ENCODE measurements at regions not wholly inside any gene's neighbourhood (a gene's known extent, or its start where the extent isn't known, plus 50 kb on each side); places are given as distances from the start of the nearest gene placed in this dataset.

DNA sequence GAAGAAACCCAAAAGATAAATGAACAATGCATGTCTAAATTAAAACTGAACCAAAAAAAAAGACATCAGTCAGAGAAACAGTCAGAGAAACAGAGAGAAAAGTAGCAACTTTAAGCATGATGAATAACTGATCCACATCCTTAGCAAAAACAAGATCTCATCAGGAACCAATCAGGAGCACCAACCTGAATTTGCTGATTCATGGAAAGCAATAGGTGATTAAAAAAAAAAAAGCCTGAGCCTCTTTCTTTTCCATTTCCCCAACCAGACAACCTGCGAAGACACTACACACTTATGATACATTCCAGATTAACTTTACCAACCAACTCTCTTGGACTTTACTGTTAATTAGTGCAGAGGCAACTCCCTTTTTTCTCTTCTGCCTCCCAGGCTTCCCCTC, 112.7 kb upstream of the TAS2R1 start:
- TF ChIP-seq ESRRG (CRISPR knock-in tag; IDR thresholded peaks at IDR 0.05): no peak
- TF ChIP-seq ARNTL (CRISPR knock-in tag; IDR thresholded peaks at IDR 0.05; ENCODE audit: borderline replicate concordance, low read depth): no peak
- TF ChIP-seq, protein P1, sequence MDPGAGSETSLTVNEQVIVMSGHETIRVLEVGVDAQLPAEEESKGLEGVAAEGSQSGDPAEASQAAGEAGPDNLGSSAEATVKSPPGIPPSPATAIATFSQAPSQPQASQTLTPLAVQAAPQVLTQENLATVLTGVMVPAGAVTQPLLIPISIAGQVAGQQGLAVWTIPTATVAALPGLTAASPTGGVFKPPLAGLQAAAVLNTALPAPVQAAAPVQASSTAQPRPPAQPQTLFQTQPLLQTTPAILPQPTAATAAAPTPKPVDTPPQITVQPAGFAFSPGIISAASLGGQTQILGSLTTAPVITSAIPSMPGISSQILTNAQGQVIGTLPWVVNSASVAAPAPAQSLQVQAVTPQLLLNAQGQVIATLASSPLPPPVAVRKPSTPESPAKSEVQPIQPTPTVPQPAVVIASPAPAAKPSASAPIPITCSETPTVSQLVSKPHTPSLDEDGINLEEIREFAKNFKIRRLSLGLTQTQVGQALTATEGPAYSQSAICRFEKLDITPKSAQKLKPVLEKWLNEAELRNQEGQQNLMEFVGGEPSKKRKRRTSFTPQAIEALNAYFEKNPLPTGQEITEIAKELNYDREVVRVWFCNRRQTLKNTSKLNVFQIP (CRISPR knock-in tag; IDR thresholded peaks at IDR 0.05; ENCODE audit: borderline replicate concordance, low read depth): no peak
- TF ChIP-seq ISL1 (CRISPR knock-in tag; IDR thresholded peaks at IDR 0.05): no peak
- no peak for TF ChIP-seq ZNF8 (CRISPR knock-in tag; IDR thresholded peaks at IDR 0.05)
- no peak for TF ChIP-seq RARB (CRISPR knock-in tag; IDR thresholded peaks at IDR 0.05)
- TF ChIP-seq ZNF565 (CRISPR knock-in tag; conservative IDR thresholded peaks at IDR 0.05; ENCODE audit: low read depth): no peak
- TF ChIP-seq, protein P2, sequence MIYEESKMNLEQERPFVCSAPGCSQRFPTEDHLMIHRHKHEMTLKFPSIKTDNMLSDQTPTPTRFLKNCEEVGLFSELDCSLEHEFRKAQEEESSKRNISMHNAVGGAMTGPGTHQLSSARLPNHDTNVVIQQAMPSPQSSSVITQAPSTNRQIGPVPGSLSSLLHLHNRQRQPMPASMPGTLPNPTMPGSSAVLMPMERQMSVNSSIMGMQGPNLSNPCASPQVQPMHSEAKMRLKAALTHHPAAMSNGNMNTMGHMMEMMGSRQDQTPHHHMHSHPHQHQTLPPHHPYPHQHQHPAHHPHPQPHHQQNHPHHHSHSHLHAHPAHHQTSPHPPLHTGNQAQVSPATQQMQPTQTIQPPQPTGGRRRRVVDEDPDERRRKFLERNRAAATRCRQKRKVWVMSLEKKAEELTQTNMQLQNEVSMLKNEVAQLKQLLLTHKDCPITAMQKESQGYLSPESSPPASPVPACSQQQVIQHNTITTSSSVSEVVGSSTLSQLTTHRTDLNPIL (CRISPR knock-in tag; IDR thresholded peaks at IDR 0.05; ENCODE audit: low read depth): no peak
- no peak for TF ChIP-seq CSDC2 (CRISPR knock-in tag; IDR thresholded peaks at IDR 0.05)
- no peak for ATAC-seq

DNA sequence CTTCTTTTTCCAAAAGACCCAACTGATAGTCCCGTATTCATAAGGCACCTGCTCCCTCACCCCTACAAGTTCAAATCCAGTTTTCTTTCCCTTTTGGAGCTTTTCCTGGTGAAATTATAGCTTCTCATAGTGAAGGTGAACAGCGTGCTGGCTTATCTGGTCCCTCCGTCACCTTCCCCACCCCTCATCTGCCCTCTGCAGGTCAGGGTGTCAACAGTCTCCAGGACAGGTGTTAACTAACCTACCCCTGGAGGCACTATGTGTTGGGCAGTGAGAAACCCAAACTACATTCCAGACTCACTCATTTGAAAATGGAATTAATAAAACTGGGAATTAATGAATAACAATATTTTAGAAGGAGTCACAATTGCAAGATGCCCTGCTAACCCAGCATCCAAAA, 109.0 kb upstream of the TAS2R1 start:
- no peak for ATAC-seq
- TF ChIP-seq, protein P2 (CRISPR knock-in tag; IDR thresholded peaks at IDR 0.05; ENCODE audit: low read depth): no peak
- TF ChIP-seq ZNF70 (CRISPR knock-in tag; IDR thresholded peaks at IDR 0.05) (no peak), TOX (CRISPR knock-in tag; IDR thresholded peaks at IDR 0.05; ENCODE audit: borderline replicate concordance) (no peak)
- TF ChIP-seq, protein P3, sequence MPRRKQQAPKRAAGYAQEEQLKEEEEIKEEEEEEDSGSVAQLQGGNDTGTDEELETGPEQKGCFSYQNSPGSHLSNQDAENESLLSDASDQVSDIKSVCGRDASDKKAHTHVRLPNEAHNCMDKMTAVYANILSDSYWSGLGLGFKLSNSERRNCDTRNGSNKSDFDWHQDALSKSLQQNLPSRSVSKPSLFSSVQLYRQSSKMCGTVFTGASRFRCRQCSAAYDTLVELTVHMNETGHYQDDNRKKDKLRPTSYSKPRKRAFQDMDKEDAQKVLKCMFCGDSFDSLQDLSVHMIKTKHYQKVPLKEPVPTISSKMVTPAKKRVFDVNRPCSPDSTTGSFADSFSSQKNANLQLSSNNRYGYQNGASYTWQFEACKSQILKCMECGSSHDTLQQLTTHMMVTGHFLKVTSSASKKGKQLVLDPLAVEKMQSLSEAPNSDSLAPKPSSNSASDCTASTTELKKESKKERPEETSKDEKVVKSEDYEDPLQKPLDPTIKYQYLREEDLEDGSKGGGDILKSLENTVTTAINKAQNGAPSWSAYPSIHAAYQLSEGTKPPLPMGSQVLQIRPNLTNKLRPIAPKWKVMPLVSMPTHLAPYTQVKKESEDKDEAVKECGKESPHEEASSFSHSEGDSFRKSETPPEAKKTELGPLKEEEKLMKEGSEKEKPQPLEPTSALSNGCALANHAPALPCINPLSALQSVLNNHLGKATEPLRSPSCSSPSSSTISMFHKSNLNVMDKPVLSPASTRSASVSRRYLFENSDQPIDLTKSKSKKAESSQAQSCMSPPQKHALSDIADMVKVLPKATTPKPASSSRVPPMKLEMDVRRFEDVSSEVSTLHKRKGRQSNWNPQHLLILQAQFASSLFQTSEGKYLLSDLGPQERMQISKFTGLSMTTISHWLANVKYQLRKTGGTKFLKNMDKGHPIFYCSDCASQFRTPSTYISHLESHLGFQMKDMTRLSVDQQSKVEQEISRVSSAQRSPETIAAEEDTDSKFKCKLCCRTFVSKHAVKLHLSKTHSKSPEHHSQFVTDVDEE (CRISPR knock-in tag; IDR thresholded peaks at IDR 0.05): no peak
- TF ChIP-seq, protein P1 (CRISPR knock-in tag; IDR thresholded peaks at IDR 0.05; ENCODE audit: borderline replicate concordance, low read depth): no peak

DNA sequence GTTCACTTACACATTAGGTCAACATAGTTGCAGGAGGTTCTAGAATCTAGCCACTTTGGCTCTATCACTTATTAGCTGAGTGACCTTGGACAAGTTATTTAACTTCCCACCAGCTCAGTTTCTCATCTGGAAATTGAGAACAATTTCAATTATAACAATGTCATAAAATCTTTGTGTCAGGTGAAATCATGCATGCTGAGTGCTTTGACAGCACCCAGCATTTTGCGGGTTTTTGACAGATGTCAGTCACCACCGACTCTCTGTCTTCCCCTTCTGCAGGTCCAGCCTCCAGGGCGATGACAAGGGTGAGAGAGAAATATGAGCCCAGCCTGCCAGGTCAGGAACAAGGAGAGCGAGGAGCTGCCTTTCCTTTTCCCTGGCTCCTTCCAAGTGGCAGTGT, 107.1 kb upstream of the TAS2R1 start:
- no peak for ATAC-seq
- TF ChIP-seq ESRRG (CRISPR knock-in tag; IDR thresholded peaks at IDR 0.05) (no peak), ZFP3 (CRISPR knock-in tag; IDR thresholded peaks at IDR 0.05) (no peak), TCF4 (CRISPR knock-in tag; IDR thresholded peaks at IDR 0.05; ENCODE audit: borderline replicate concordance) (no peak), ZNF8 (CRISPR knock-in tag; IDR thresholded peaks at IDR 0.05) (no peak), GLIS3 (CRISPR knock-in tag; IDR thresholded peaks at IDR 0.05) (no peak), PPARA (CRISPR knock-in tag; IDR thresholded peaks at IDR 0.05; ENCODE audit: borderline replicate concordance) (no peak), BACH2 (CRISPR knock-in tag; IDR thresholded peaks at IDR 0.05; ENCODE audit: borderline replicate concordance) (no peak), TOX (CRISPR knock-in tag; IDR thresholded peaks at IDR 0.05; ENCODE audit: borderline replicate concordance) (no peak), SNAI2 (CRISPR knock-in tag; IDR thresholded peaks at IDR 0.05) (no peak)
- TF ChIP-seq, protein P4, sequence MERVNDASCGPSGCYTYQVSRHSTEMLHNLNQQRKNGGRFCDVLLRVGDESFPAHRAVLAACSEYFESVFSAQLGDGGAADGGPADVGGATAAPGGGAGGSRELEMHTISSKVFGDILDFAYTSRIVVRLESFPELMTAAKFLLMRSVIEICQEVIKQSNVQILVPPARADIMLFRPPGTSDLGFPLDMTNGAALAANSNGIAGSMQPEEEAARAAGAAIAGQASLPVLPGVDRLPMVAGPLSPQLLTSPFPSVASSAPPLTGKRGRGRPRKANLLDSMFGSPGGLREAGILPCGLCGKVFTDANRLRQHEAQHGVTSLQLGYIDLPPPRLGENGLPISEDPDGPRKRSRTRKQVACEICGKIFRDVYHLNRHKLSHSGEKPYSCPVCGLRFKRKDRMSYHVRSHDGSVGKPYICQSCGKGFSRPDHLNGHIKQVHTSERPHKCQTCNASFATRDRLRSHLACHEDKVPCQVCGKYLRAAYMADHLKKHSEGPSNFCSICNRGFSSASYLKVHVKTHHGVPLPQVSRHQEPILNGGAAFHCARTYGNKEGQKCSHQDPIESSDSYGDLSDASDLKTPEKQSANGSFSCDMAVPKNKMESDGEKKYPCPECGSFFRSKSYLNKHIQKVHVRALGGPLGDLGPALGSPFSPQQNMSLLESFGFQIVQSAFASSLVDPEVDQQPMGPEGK (CRISPR knock-in tag; IDR thresholded peaks at IDR 0.05; ENCODE audit: borderline replicate concordance): no peak

All from SK-N-SH treated with all-trans-retinoic acid at 6 μM for 48 hours (cell line).